Astrocyte of the spinal cord (primary cell): ENCODE measurements at regions not wholly inside any gene's neighbourhood (a gene's known extent, or its start where the extent isn't known, plus 50 kb on each side); places are given as distances from the start of the nearest gene placed in this dataset.

ENCODE experiments used
- DNase-seq: peaks from one replicate; pipeline ENCODE4 v3.0.0; 2011; ENCODE audit warnings: low read depth, low spot score
- H3K4me3 ChIP-seq: 2 replicates; pipeline ENCODE4 v1.5.1; 2011; ENCODE audit warnings: low read depth, mild to moderate bottlenecking, low read length, moderate library complexity
- CTCF ChIP-seq: IDR thresholded peaks from 2 replicates; pipeline ENCODE4 v1.5.1; 2012; ENCODE audit warnings: low read depth, mild to moderate bottlenecking, low read length, inconsistent platforms
- in situ Hi-C: cut with HindIII; loops from 2 replicates; pipeline ENCODE4 v1.10.0; 2017; ENCODE audit warnings: low sequenced_read_pairs

GRCh38 chr14:55951341-55952206 lies 166.6 kb upstream of the PELI2 start:
- no peak for TF ChIP-seq CTCF
- DNase-seq = no peak
- in situ Hi-C loops = no loop called here
- H3K4me3 ChIP-seq = no peak overlapping the region

DNA sequence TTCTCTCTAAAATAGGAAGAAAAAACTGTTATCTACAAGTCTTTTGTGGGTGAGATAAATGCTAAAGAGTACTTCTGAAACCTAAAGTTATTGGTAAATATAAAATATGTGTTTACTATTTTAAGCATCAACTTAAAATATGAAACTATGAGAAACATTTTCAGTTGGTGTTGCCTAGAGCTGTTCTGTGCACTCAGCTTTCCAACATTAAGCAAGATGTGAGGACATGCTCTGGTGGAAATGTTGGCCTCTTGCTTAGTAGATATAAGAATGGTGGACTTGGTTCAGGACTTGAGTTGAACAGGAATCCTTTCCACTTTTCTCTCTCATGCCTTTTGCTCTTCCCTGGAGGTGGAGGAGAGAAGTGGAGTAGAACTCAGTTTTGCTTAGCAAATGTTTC lies 164.1 kb upstream of the PELI2 start:
- in situ Hi-C loops = no loop called here
- no peak for TF ChIP-seq CTCF
- no peak overlapping the region for H3K4me3 ChIP-seq
- no peak for DNase-seq

DNA sequence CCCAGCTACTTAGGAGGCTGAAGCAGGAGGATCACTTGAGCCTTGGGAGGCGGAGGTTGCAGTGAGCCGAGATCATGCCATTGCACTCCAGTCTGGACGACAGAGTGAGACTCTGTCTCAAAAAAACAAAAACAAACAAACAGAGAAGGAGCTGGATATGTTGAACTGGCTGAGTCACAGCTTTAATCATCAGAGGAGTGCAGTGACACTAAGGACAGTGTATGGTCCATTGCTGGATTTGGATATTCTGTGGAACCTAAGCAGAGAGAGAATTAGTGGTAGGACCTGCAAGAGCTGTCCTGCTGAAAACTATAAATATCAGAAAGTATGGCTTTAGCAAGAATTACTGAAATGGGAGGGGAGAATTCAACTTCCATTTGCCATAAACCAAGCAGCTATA lies 163.0 kb upstream of the PELI2 start:
- no peak for DNase-seq
- H3K4me3 ChIP-seq = no peak overlapping the region
- TF ChIP-seq CTCF = no peak
- in situ Hi-C loops = no loop called here

DNA sequence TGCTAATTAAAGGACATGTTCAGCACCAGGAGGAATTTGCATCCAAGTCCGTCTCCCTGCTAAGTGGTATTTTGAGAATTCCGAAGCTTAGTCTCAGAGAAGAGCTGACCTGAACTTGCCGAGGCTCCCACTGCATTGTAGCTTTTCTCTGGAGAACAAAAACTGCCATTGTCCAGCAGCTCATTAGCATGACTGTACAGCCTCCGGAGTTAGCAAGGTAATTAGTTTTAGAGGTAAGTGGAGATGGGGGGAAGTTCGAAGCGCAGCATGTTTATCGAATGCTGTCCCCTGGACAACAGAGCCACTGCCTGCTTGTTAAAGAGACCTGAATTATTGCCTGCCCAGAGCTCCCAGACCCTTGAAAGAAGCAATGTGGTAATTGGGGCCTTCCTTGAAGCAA lies 160.3 kb upstream of the PELI2 start:
- DNase-seq = no peak
- in situ Hi-C loops = no loop called here
- H3K4me3 ChIP-seq = no peak overlapping the region
- TF ChIP-seq CTCF = no peak

- in situ Hi-C loops = no loop called here
- TF ChIP-seq CTCF = no peak
- no peak overlapping the region for H3K4me3 ChIP-seq
- no peak for DNase-seq
These were observed 154.9 kb upstream of the PELI2 start for GRCh38 chr14:55963295-55963694.

DNA sequence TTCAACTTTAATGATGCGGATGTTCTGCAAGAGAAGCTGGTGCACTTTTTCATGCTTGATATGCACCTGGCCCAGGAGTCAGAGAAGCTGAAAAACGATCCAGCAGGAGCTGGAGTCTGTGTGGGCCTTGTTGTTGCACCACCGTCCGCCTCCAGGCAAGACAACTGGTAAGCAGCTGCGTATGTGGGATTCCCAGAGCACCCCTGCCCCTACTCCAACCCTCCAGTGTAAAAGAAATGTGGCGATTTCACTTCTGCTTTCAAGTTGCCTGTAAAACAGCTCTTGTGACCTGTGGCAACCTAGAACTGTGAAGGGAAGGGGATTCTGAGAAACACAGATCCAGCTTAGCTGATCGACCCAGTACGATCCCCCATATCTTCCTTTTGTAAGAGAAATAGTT lies 154.1 kb upstream of the PELI2 start:
- no peak for DNase-seq
- in situ Hi-C loops = no loop called here
- H3K4me3 ChIP-seq = no peak overlapping the region
- no peak for TF ChIP-seq CTCF
